NCI-H345 (cell line): ENCODE measurements at regions not wholly inside any gene's neighbourhood (a gene's known extent, or its start where the extent isn't known, plus 50 kb on each side); places are given as distances from the start of the nearest gene placed in this dataset.

Source experiments
- DNase-seq: peaks from one replicate; lab custom pipeline; 2025; lab: John Stamatoyannopoulos, UW

DNA sequence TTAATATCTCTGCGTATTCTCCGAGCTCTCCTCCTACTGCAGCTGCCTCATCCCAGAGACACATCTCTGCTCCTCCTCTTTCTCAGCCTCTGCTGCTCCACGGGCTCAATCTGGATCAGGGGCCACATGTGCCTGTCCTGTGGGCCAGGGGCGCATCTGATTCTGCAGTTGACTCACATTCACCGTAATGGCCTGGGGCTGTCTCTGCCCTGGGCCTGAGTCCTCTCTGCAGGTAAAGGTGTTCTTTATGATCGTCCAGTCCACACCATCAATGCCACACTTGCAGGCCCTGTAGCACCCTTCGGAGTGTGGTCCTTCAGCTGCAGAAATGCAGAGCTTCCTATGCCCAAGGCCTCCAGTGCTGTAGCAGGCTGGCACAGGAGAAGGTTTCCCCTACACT is 154.5 kb downstream of the OAT start:
- DNase-seq = no peak

DNA sequence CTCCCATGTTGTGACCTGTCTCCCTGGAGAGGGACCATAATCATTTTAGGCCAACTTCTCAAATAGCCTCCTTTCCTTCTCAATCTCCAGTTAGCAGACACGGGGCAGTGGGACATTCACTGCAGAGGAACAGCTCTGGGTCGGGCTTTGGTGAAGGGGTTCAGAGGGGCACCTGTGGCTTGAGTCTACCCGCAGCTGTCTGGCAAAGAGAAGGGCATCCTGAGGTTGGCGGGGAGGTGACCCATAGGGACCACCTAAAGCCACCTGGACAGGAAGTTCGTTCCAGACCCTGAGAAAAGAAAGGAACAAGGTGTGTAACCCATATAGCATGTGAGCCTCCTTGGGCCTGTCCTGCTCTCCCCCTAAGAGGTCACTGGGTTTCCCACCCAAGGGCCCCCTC is 155.0 kb downstream of the OAT start:
- no peak for DNase-seq

DNA sequence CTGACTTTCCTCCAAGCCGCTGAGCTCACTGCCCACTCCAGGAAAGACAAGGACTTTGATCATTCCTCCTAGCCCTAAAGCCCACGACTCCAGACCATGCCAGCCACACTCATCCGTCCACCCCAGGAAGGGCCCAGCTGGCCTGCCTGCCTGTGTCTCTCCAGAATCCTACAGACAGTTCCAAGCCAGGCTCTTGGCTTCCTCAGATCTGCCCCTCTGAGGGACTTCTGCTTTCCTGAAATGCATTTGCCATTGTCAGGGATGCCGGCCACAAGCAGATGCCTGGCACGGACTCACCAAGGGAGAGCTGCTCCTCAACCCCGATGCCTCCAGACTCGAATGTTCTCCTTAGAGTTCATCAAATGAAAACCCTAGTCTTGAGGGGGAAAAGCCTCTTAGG is 155.8 kb downstream of the OAT start:
- no peak for DNase-seq

DNA sequence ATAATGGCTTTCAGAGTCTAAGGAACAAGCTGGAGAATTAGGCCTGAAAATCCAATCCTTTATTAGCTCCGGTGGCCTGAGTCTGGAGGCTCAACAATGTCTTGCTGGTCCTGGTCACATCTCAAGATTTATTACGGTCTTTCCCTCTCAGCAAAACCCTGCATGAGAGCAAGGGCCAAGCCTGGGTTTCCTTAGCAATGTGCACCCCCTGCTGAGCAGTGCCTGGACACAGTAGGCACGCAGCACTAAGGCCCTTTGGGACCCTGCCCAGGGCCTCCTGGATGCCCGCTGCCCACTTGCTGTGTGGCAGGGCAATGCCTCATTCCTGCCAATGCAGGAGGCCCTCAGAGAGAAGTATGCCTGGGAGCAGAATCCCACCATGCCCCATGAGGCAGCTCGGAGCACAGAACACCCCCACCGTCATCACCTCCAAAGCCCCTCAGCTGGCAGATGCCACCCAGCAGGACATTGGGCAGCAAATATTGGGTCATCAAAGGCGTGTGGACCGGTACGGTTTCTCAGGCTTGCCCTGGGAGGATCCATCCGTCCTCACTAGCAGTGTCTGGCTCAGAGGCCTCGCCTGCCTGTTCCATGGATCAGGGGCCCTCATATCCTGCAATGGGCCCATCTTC is 156.4 kb downstream of the OAT start:
- DNase-seq = no peak

DNA sequence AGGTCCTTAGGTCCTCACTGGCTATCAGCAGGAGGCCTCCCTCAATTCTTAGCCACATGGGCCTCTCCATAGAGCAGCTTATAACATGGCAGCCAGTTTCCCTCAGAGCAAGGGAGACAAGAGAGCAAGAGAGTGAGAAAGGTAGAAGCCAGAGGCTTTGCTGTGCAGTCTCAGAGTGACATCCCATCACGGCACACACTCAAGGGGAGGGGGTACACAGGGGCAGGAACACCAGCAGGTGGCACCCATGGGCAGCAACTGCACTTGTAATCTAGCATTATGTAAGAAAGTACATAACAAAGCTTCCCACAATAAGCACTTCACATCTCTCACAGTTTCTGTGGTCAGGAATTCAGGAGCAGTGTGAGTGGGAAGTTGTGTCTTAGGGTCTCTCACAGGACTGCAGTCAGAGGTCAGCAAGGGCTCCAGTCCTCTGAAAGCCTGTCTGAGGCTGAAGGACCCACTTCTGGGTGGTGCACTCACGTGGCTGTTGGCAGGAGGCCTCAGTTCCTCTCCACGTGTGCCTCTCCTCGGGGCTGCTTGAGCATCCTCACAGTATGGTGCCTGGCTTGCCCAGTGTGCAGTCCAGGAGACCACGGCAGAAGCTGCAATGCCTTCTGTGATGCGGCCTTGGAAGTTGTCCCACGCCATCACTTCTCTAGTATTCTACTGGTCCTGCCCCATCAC is 159.4 kb downstream of the OAT start:
- no peak for DNase-seq

DNA sequence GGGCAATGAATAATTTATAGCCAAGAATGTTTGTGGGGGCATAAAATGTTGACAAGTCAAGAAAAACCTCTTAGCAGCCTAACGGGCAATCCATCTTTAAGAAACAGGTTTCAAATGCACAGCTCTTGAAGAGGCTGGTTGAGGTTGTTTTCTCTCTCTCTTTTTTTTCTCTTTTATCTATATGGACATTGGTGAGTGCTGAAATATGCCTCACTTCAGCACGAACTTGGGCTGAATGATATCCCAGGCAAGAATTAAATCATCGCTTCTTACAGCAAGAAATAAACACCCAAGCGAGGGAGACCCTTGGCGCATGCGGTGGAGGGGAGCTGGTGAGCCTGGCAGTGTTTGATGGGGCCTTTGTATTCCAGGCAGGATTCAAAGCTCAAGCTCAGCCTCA is 160.9 kb downstream of the OAT start:
- DNase-seq = no peak

DNA sequence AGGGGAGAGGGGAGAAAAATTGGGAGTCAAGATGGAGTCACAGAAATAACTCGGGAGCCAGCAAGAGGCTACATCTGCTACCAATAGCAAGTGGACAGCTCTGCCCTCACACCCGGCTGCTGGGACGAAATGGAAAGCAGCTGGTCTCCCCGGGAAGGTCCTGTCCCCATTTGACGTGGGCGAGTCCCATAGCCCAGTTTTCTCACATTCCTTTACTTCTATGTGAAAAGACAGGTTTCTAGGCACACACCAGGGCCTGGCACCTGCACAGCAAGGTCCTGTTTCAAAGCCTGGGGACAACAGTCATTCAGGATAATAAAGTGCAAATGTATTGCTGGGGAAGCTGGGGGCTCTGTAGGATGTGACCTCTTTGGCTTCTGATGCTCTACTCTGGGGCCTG is 162.6 kb downstream of the OAT start:
- no peak for DNase-seq

DNA sequence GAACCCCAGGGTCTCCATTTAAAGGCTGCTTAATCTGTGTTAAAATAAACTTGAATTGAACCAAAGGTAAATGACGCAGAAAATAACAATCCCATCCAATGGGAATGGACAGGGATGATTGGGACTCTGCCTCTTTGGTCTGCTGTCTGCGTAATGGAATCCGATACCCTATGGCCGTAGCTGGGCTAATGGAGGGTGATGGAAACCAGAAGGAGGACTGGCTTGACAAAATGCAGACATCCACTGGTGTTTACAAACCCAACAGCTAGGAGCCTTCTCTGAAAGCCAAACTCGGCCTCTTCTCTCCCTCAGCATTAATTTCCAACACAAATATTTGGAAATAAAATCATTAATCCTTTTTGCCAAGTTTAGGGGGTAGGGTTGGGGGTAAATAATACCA is 162.2 kb upstream of the CHST15 start:
- DNase-seq = no peak

DNA sequence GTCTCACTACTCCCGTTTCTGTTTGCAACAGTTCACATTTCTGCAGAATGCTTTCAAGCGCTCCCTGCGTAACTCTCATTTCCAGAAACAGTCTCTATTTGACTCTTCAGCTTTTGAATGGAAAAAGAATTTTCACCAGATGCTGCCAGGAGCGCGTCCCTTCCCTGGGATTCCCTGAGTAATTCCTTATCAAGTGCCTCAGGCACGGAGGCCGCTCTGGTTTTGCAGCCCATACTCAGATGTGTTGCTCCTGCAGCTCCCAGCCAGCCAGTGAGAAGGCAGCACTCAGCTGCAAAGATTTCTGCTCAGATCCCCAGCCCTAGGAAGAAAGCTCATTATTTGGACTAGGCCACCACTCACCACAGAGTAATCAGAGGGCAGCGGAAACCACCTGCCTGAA is 161.1 kb upstream of the CHST15 start:
- no peak for DNase-seq

DNA sequence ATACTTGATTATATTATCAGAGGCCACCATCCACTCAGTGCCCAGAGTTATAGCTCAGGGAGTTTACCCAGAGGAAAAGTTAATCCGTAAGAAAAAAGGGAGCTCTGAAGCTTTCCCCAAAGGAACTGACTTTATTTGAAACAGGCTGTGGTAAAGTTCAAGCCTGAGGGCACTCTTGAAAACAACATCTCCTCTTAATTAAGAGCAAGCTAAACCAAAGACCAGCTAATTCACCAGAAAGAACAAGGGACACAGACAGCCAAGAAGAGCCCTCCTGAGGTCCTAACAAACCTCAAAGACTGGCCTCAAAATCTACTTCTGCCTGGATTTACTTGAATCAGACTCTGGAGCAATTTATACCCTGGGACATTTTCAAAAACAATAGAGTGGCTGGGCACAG is 159.6 kb upstream of the CHST15 start:
- no peak for DNase-seq

DNA sequence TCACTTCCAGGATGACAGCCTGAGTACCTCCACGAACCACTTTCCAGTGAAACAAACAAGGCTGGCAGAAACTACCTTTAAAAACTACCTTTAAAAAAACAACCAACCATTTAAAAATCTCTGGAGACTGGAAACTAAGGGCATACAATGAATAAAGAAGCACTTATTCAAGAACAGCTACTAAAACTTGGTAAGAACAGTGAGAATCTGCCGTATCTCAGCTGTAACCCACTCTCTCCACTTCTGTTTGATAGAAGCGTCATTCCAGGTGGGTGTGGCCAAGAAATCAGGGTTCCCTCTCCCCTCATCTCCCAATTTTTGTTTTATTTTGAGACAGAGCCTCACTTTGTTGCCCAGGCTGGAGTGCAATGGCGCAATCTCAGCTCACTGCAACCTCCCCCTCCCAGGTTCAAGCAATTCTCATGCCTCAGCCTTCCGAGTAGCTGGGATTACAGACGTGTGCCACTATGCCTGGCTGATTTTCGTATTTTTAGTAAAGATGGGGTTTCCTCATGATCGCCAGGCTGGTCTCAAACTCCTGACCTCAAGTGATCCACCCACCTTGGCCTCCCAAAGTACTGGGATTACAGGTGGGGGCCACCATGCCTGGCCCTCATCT is 158.8 kb upstream of the CHST15 start:
- DNase-seq = no peak

DNA sequence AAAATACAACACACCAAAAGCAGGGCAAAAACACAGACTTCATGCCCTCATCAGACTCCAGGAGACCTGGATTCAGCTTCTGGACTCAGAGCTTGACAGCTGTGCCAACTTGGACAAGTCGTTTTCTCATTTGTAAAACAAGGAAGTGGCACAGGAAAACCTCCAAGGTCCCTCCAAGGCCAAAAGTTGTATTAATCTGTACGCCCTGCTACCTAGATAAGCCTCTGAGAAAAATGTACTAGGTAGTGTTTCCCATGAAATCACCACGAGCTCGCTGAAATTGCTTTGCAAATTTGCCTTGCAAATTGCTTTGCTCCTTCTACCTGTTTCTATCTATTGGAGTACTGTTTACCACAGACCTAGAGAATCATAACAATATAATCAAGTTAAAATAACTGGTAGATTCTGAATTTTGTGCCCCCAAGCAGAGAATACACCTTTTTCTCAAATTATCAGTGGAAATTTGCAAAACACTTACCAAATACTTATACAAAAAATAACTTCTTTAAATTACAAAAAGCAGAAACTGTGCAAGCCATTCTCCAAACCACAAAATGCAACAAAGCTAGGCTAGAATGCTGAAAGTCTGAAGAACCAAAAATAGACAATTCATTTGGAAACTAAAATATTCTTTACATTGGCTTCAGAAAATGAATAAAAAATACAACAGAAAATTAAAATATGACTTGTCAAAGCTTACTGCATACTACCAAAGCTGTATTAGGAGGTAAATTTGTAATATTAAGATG is 158.1 kb upstream of the CHST15 start:
- DNase-seq = peak; percentile 46

DNA sequence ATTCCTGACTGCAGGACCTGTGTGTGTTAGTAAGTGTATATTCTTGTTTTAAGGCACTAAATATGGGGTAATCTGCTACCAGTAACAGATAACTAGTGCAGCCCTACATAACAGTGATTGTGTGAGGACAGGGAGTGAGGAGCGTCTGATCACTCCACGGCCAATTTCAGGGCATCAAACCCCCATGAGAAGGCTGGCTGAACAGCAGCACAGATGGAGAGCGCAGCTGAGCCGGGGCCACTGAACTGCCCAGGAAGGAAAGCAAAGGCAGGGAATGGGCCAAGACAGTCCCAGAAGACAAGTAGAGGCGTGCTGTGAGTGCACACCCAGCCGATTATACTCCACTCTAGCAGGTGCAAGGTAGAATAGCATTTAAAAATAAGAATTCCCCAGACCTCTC is 157.1 kb upstream of the CHST15 start:
- peak; percentile 70 for DNase-seq

DNA sequence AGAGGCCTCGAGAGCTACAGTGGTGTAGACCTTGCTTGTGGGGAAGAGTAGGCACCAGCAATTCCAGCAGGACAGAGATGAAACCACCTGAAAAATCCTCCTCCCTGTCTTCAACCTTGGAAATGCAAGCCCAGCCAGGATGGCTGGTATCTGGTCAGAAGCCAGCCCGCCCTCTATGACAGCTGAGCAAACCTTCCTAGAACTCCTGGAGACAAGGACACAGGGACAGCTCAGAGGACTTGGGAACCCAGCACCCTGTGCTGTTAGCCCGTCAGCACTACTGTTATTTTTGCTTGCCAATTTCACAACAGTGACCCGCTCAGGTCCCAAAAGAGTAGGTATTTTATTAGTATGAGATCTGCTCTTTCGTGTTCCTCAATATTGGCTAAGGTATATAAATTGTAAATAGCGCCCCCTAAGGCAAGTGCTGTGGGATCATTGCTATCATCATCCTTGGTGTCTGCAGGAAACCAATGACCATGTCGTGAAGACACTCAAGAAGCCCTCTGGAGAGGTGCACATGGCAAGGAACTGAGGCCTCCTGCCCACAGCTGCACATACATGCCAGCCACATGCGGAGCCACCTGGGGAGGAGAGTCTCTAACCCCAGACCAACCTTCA is 156.5 kb upstream of the CHST15 start:
- no peak for DNase-seq

DNA sequence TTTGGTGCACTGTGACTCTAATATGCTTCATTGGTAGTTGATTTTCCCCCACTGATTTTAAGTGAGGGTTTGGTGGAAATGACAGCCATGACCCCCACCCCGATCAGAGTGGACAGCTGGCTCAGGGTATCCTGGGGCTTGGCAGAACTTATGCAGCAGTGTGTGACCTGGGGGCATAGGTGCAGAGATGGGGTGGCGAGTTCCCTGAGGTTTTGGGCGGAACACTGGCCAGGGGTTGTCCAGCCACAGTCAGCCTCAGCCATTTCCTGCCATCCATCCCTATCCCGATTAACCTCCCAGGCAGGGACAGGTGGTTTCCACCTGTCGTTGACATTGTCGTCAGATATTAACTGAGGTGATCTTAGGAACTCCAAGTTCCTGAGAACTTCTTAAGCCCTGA is 155.8 kb upstream of the CHST15 start:
- DNase-seq = no peak

DNA sequence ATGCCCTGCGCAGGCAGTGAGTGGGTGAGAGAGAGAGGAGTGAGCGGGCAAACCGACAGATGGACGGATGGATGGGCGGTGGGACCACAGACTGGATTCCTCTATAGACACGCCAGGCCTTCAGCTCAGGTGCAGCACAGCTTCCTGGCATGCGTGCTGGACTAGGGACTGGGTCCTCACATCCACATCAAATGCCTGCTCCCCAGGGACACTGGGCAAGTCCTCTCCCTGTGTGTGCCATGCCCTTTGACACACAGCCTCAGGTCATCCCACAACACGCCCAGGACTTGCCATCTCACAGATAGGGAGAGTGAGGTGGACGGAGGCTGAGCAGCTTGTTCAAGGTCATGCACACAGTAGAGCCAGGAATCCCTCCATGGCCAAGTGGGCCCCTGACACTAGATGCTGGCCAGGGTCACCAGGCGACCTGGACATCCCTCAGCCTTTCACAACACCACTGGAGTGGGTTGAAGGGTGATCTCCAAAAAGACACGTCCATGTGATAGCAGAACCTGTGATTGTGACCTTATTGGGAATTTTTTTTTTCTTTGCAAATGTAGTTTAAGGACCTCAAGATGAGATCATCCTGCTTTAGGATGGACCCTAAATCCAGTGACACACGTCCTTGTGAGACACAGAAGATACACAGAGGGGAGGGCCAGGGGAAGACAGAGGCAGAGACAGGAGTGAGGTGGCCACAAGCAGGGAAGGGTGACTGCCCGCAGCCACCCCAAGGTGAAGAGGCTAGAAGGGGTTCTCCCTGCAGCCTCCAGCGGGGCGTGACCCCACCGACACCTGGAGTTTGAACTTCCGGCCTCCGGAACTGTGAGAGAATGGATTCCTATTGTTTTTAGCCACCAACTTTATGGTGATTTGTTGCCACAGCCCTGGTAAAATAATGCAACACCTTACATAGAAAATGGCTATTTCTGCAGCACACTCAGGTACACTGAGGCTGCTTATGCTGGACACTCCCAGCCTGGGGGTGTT is 155.0 kb upstream of the CHST15 start:
- no peak for DNase-seq

DNA sequence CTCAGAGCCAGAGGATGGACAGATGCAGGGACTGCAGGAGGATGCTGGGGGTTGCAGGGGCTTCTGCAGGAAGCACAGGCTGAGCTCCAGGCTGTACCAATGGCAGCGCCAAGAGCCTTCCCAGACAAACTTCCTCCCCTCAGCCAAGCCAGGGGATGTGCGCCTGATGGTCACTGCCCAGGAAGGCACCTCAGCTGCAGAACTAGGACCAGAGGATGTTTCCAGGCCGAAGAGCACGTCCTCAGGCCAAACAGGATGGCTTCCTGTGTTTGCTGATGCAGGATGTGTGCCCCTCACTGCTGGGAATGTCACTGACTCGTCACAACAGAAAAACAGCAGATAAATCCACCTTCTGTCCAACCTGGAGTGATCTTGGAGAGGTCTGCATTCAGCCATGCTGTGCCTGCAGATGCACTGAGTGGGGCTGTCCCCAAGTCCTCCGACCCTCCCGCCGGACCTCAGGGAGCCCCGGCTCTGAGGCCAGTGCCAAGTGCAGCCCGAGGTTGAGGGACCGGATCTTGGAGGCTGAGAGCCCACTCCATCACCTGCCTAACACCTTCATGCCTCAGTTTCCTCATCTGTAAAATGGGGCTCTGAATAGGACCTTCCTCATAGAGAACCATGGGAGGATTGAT is 152.5 kb upstream of the CHST15 start:
- no peak for DNase-seq

DNA sequence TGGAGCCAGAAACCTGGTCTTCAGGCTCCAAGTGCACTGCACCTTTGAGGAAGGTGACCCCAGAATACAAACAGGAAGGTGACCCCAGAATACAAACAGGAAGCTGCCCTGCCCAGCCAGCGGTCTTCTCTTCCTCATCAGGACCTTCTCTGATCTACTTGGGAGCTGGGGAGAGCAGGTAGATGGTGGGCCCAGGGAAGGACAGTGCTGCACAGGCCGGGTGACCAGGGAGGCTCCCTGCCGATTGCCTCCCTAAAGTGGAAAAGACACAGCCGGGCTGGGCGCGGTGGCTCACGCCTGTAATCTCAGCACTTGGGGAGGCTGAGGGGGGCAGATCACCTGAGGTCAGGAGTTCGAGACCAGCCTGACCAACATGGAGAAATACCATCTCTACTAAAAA is 151.8 kb upstream of the CHST15 start:
- no peak for DNase-seq

DNA sequence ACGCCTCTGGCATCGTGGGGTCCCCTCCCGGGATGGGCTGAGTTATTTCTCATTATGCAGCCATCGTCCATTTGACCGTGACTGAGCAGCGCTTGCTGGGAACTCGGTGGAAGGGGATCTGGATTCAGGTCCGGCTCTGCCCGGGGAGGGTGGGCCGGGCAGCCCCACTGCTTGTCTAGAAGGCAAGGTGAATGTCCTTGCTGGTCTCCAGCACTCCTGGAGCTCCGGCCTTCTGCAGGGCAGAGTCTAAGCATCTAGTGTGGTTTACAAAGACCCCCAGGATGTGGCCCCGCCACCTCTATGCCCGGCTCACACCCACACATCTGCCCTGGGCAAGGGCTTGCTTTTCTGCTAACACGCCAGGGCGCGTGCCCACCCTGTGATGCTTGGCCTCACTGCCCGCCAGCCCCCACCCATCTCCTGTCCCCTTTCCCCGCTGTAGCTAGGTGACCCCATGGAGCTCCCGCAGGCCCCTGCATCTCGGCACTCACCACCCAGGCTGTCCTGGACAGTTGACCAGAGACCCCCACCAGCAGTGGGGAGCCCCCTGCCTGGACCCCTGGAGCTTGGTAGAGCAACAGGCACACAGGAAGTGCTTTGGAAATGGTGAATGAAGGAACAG is 151.0 kb upstream of the CHST15 start:
- no peak for DNase-seq

DNA sequence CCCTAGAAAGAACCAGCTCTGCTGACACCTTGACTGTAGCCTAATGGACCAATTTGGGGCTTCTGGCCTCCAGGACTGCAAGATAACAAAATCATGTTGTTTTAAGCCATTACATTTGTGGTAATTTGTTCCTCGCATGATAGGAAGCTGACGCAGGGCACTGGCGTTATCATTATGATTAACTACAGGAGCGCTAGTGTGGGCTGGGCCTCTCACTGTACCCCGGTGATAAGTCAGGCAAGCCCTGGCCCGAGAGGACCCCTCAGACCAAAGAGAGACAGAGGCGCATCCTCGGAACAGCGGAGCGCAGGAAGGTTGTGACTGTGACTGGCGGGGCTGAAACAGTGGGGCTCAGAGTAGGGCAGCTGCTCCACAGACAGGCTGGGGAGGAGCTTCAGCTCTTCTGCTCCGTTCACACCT is 150.3 kb upstream of the CHST15 start:
- no peak for DNase-seq
